ENCODE measurements at regions not wholly inside any gene's neighbourhood (a gene's known extent, or its start where the extent isn't known, plus 50 kb on each side); places are given as distances from the start of the nearest gene placed in this dataset.

- Histone ChIP-seq H3K9ac (no peak overlapping the region), H3K9me3 (ENCODE audit: low read depth) (no peaks in the 10 kb centered on the region), H3K4me1 (peaks cover 1% of the 10 kb centered on the region), H2AFZ (replicated peaks) (no peak overlapping the region), H4K20me1 (ENCODE audit: low read depth) (no peaks in the 10 kb centered on the region), H3K27me3 (no peaks in the 10 kb centered on the region), H3K36me3 (no peaks in the 10 kb centered on the region), H3F3A (ENCODE audit: low read depth) (no peaks in the 10 kb centered on the region), H3K4me3 (no peak overlapping the region), H3K4me2 (no peak overlapping the region), H3K79me2 (ENCODE audit: low read depth) (no peaks in the 10 kb centered on the region), H3K27ac (no peak overlapping the region)
- Mint-ChIP-seq H3K4me1 (peaks cover 5% of the 10 kb centered on the region), H3K9me3 (peaks cover 3% of the 10 kb centered on the region), H3K27me3 (ENCODE audit: insufficient read depth, low read depth) (peaks cover 3% of the 10 kb centered on the region), H3K4me3 (no peak overlapping the region), H3K27ac (no peak overlapping the region), H3K36me3 (no peaks in the 10 kb centered on the region)
- no peak for DNase-seq (ENCODE audit: low spot score)
- no peak for TF ChIP-seq EZH2phosphoT487 (IDR thresholded peaks at IDR 0.05)
- no peak for TF ChIP-seq CTCF (IDR thresholded peaks at IDR 0.05)
These were observed 297.0 kb downstream of the CTTN start for GRCh38 chr11:70695086-70695960.

GRCh38 chr11:70696076-70696475, 297.7 kb downstream of the CTTN start:
- Mint-ChIP-seq H3K9me3 (peaks cover under 1% of the 10 kb centered on the region), H3K4me3 (no peak overlapping the region), H3K36me3 (no peaks in the 10 kb centered on the region), H3K27ac (no peak overlapping the region), H3K4me1 (peaks cover 9% of the 10 kb centered on the region), H3K27me3 (ENCODE audit: insufficient read depth, low read depth) (peaks cover 3% of the 10 kb centered on the region)
- TF ChIP-seq EZH2phosphoT487 (IDR thresholded peaks at IDR 0.05) = no peak
- no peak for TF ChIP-seq EZH2 (IDR thresholded peaks at IDR 0.05)
- no peak for TF ChIP-seq CTCF (IDR thresholded peaks at IDR 0.05)
- Histone ChIP-seq H3K27ac (no peak overlapping the region), H3K9me3 (ENCODE audit: low read depth) (no peaks in the 10 kb centered on the region), H3K27me3 (no peaks in the 10 kb centered on the region), H3K4me1 (peaks cover 9% of the 10 kb centered on the region), H3K79me2 (ENCODE audit: low read depth) (no peaks in the 10 kb centered on the region), H3K4me3 (no peak overlapping the region), H3K4me2 (no peak overlapping the region), H2AFZ (replicated peaks) (no peak overlapping the region), H3K36me3 (no peaks in the 10 kb centered on the region), H3F3A (ENCODE audit: low read depth) (peaks cover 3% of the 10 kb centered on the region), H4K20me1 (ENCODE audit: low read depth) (no peaks in the 10 kb centered on the region), H3K9ac (no peak overlapping the region)
- DNase-seq (ENCODE audit: low spot score) = no peak

DNA sequence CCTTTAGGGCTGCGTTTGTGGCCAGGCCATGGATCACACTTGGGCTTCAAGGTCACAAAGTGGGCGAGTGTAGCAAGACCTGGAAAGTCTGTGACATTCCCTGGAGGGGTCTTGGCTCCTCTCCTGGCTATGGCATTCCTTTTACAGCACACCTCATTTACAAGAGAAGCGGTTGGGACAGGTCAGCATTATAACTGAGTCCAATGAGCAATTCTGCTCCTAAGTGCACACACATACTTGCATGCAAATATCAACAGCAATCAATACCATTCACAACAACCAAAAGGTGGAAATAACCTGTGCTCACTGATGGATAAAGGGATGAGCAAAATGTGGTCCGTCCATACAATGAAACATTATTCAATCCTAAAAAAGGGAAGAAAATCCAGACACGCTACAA, 298.2 kb downstream of the CTTN start:
- H3K4me2 ChIP-seq = no peak overlapping the region
- H3K27ac Mint-ChIP-seq = no peak overlapping the region
- no peak for DNase-seq (ENCODE audit: low spot score)
- H3K9ac ChIP-seq = no peak overlapping the region
- peaks cover 9% of the 10 kb centered on the region for H3K4me1 Mint-ChIP-seq
- H3F3A ChIP-seq (ENCODE audit: low read depth) = peaks cover 3% of the 10 kb centered on the region
- no peak overlapping the region for H3K4me3 ChIP-seq
- no peak overlapping the region for H2AFZ ChIP-seq (replicated peaks)
- H3K9me3 ChIP-seq (ENCODE audit: low read depth) = no peaks in the 10 kb centered on the region
- H3K79me2 ChIP-seq (ENCODE audit: low read depth) = no peaks in the 10 kb centered on the region
- H3K36me3 ChIP-seq = no peaks in the 10 kb centered on the region
- H3K27me3 Mint-ChIP-seq (ENCODE audit: insufficient read depth, low read depth) = peaks cover 3% of the 10 kb centered on the region
- no peak for TF ChIP-seq EZH2 (IDR thresholded peaks at IDR 0.05)
- no peak for TF ChIP-seq EZH2phosphoT487 (IDR thresholded peaks at IDR 0.05)
- TF ChIP-seq CTCF (IDR thresholded peaks at IDR 0.05) = no peak
- H3K4me1 ChIP-seq = peaks cover 10% of the 10 kb centered on the region
- H3K27ac ChIP-seq = no peak overlapping the region
- no peaks in the 10 kb centered on the region for H4K20me1 ChIP-seq (ENCODE audit: low read depth)
- no peaks in the 10 kb centered on the region for H3K27me3 ChIP-seq
- no peak overlapping the region for H3K4me3 Mint-ChIP-seq
- H3K36me3 Mint-ChIP-seq = no peaks in the 10 kb centered on the region
- H3K9me3 Mint-ChIP-seq = no peaks in the 10 kb centered on the region

Measured in neural progenitor cell (in vitro differentiated cells).